Mucosa of stomach (tissue), 1 donor: ENCODE measurements at regions not wholly inside any gene's neighbourhood (a gene's known extent, or its start where the extent isn't known, plus 50 kb on each side); places are given as distances from the start of the nearest gene placed in this dataset.
"Not testable (repeated sequence)": the region's sequence is repeated elsewhere in the genome, so short reads cannot be mapped to it uniquely, and the experiment has no call there.

ENCODE experiments used
- H3K27me3 ChIP-seq: one replicate; pipeline ENCODE4 v1.7.0; 2013; ENCODE audit warnings: mild to moderate bottlenecking, low read length; ENCODE audit not compliant: control insufficient read depth, insufficient read depth
- H3K36me3 ChIP-seq: one replicate; pipeline ENCODE4 v1.7.0; 2013; ENCODE audit warnings: low read length; ENCODE audit not compliant: control insufficient read depth, insufficient read depth
- H3K4me1 ChIP-seq: one replicate; pipeline ENCODE4 v1.7.0; 2013; ENCODE audit warnings: mild to moderate bottlenecking, low read length; ENCODE audit not compliant: control insufficient read depth, insufficient read depth
- H3K4me3 ChIP-seq: one replicate; pipeline ENCODE4 v1.7.0; 2013; ENCODE audit warnings: low read length
- H3K9ac ChIP-seq: one replicate; pipeline ENCODE4 v1.7.0; 2013; ENCODE audit warnings: mild to moderate bottlenecking, low read length, moderate library complexity
- H3K9me3 ChIP-seq: one replicate; pipeline ENCODE4 v1.7.0; 2013; ENCODE audit warnings: mild to moderate bottlenecking, low read length, moderate library complexity; ENCODE audit not compliant: control insufficient read depth
- donor health status: Pancreatic carcinoma.

GRCh38 chr22:48722661-48723060 lies 1105.0 kb downstream of the BRD1 start:
- Histone ChIP-seq H3K4me1 (no peaks in the 10 kb centered on the region), H3K27me3 (no peaks in the 10 kb centered on the region), H3K9ac (no peak overlapping the region), H3K36me3 (no peaks in the 10 kb centered on the region), H3K4me3 (no peak overlapping the region), H3K9me3 (no peaks in the 10 kb centered on the region)

- Histone ChIP-seq H3K9ac (no peak overlapping the region), H3K9me3 (no peaks in the 10 kb centered on the region), H3K4me3 (no peak overlapping the region), H3K4me1 (no peaks in the 10 kb centered on the region), H3K27me3 (no peaks in the 10 kb centered on the region), H3K36me3 (no peaks in the 10 kb centered on the region)
Measured at GRCh38 chr22:48721395-48721669, 1106.3 kb downstream of the BRD1 start.

GRCh38 chr22:48720662-48721394 lies 1106.8 kb downstream of the BRD1 start:
- Histone ChIP-seq H3K9ac (no peak overlapping the region), H3K4me1 (no peaks in the 10 kb centered on the region), H3K36me3 (no peaks in the 10 kb centered on the region), H3K4me3 (no peak overlapping the region), H3K9me3 (no peaks in the 10 kb centered on the region), H3K27me3 (no peaks in the 10 kb centered on the region)

GRCh38 chr22:48719978-48720661 lies 1107.6 kb downstream of the BRD1 start:
- no peak overlapping the region for H3K9ac ChIP-seq
- H3K36me3 ChIP-seq, result no peaks in the 10 kb centered on the region
- H3K9me3 ChIP-seq, result no peaks in the 10 kb centered on the region
- H3K4me1 ChIP-seq, result no peaks in the 10 kb centered on the region
- H3K27me3 ChIP-seq, result no peaks in the 10 kb centered on the region
- H3K4me3 ChIP-seq, result no peak overlapping the region

- H3K36me3 ChIP-seq, result no peaks in the 10 kb centered on the region
- H3K4me3 ChIP-seq, result no peak overlapping the region
- no peaks in the 10 kb centered on the region for H3K9me3 ChIP-seq
- H3K9ac ChIP-seq, result no peak overlapping the region
- H3K4me1 ChIP-seq, result no peaks in the 10 kb centered on the region
- H3K27me3 ChIP-seq, result no peaks in the 10 kb centered on the region
Measured at GRCh38 chr22:48718818-48719500, 1108.7 kb downstream of the BRD1 start.

GRCh38 chr22:48717883-48718817 lies 1109.5 kb downstream of the BRD1 start:
- no peak overlapping the region for H3K9ac ChIP-seq
- no peaks in the 10 kb centered on the region for H3K27me3 ChIP-seq
- H3K9me3 ChIP-seq, result no peaks in the 10 kb centered on the region
- no peaks in the 10 kb centered on the region for H3K36me3 ChIP-seq
- no peak overlapping the region for H3K4me3 ChIP-seq
- no peaks in the 10 kb centered on the region for H3K4me1 ChIP-seq

GRCh38 chr22:48717076-48717810 lies 1110.4 kb downstream of the BRD1 start:
- Histone ChIP-seq H3K9me3 (no peaks in the 10 kb centered on the region), H3K9ac (no peak overlapping the region), H3K4me3 (no peak overlapping the region), H3K36me3 (no peaks in the 10 kb centered on the region), H3K4me1 (no peaks in the 10 kb centered on the region), H3K27me3 (no peaks in the 10 kb centered on the region)

- H3K27me3 ChIP-seq, H3K9me3 ChIP-seq, H3K36me3 ChIP-seq, H3K4me1 ChIP-seq, H3K9ac ChIP-seq, H3K4me3 ChIP-seq: not testable (repeated sequence)
Measured at GRCh38 chr22:48716154-48716553, 1111.5 kb downstream of the BRD1 start.

GRCh38 chr22:48715511-48715910 lies 1112.2 kb downstream of the BRD1 start:
- H3K4me3 ChIP-seq, result no peak overlapping the region
- no peaks in the 10 kb centered on the region for H3K9me3 ChIP-seq
- H3K27me3 ChIP-seq, result no peaks in the 10 kb centered on the region
- H3K9ac ChIP-seq, result no peak overlapping the region
- no peaks in the 10 kb centered on the region for H3K36me3 ChIP-seq
- no peaks in the 10 kb centered on the region for H3K4me1 ChIP-seq

- Histone ChIP-seq H3K4me1 (no peaks in the 10 kb centered on the region), H3K9ac (no peak overlapping the region), H3K27me3 (no peaks in the 10 kb centered on the region), H3K9me3 (no peaks in the 10 kb centered on the region), H3K4me3 (no peak overlapping the region), H3K36me3 (no peaks in the 10 kb centered on the region)
Measured at GRCh38 chr22:48714231-48714630, 1113.4 kb downstream of the BRD1 start.
